ENCODE measurements at regions not wholly inside any gene's neighbourhood (a gene's known extent, or its start where the extent isn't known, plus 50 kb on each side); places are given as distances from the start of the nearest gene placed in this dataset.

- TF ChIP-seq CREB1 (IDR thresholded peaks at IDR 0.05): no peak
- TF ChIP-seq CREB1 (CRISPR knock-in tag; IDR thresholded peaks at IDR 0.05): no peak
- TF ChIP-seq L3MBTL2 (IDR thresholded peaks at IDR 0.05): no peak
- no peak for TF ChIP-seq ELK1 (CRISPR knock-in tag; IDR thresholded peaks at IDR 0.05)
- TF ChIP-seq SIRT6 (IDR thresholded peaks at IDR 0.05; ENCODE audit: low read depth, low read length): no peak
Observed at GRCh38 chr6:95767897-95768463, 190.6 kb downstream of the MANEA start.
